ENCODE measurements at regions not wholly inside any gene's neighbourhood (a gene's known extent, or its start where the extent isn't known, plus 50 kb on each side); places are given as distances from the start of the nearest gene placed in this dataset.

GRCh38 chr4:137181293-137181899, 350.9 kb downstream of the PCDH18 start:
- TF ChIP-seq POLR2AphosphoS5 (IDR thresholded peaks at IDR 0.05; ENCODE audit: low read length) (no peak), BCL11A (IDR thresholded peaks at IDR 0.05; ENCODE audit: low read depth, low read length) (no peak), JUNB (IDR thresholded peaks at IDR 0.05) (no peak), SPI1 (IDR thresholded peaks at IDR 0.05; ENCODE audit: borderline replicate concordance, insufficient read depth, low read depth, low read length) (no peak)
